K562 (cell line): ENCODE measurements at regions not wholly inside any gene's neighbourhood (a gene's known extent, or its start where the extent isn't known, plus 50 kb on each side); places are given as distances from the start of the nearest gene placed in this dataset.

ENCODE experiments used
- ATAC-seq: fragments of 200-7000 bp; cut with Tn5 transposase; 3 replicates; pipeline ENCODE4 v1.9.1; 2020; ENCODE audit warnings: moderate library complexity
- BruUV-seq: library from RNA; stranded (reverse); fragments of 400-500 nt; replicated peaks from 2 replicates; lab custom pipeline; 2021; lab: Mats Ljungman, UMichigan
- CTCF ChIA-PET: fragments of 300-600 bp; formaldehyde crosslinking; extraction: SDS; loops from one replicate; lab custom pipeline; 2021; ENCODE audit warnings: low intra/inter-chr PET ratio; lab: Yijun Ruan, JAX
- POLR2A ChIA-PET: fragments of 300-600, 350-650 bp; sonication (Branson Sonifier 250); formaldehyde crosslinking; extraction: SDS; loops from one replicate; lab custom pipeline; 2021; ENCODE audit warnings: antibody characterized with exemption, inconsistent platforms; lab: Yijun Ruan, JAX
- DNase-seq, 4 experiments: peaks; one replicate each; pipeline versions ENCODE4 v3.0.0 to v3.0.0-alpha.2; 2011 to 2018; ENCODE audit warnings: low spot score in 3 of 4, mixed read lengths in 3 of 4; ENCODE audit errors: extremely low read depth in 1 of 4
- FAIRE-seq: peaks from 2 replicates; lab custom pipeline; 2011; peaks lifted over from hg19 to GRCh38; lab: Jason Lieb, UNC
- H2AFZ ChIP-seq: 2 replicates; pipeline ENCODE4 v1.6.0; 2011; ENCODE audit warnings: low read depth, low read length, control low read depth, inconsistent platforms
- H3K27ac ChIP-seq: fragments of 200-600 bp; 3 replicates; pipeline ENCODE4 v1.8.0; 2011; ENCODE audit warnings: low read depth, mild to moderate bottlenecking, control low read depth, inconsistent platforms, low read length, moderate library complexity, mixed read lengths; ENCODE audit errors: extremely low read depth
- H3K27me3 ChIP-seq, 2 experiments: fragments of 300-600 bp in 1 of 2; 2 replicates in 1 of 2; 3 replicates in 1 of 2; pipeline versions ENCODE4 v1.6.0 to v1.8.0; 2011; ENCODE audit warnings: inconsistent platforms in 2 of 2, low read length in 2 of 2, mild to moderate bottlenecking in 1 of 2, mixed read lengths in 1 of 2, moderate library complexity in 1 of 2; ENCODE audit not compliant: control insufficient read depth in 2 of 2, insufficient read depth in 2 of 2
- H3K36me3 ChIP-seq: fragments of 300-600 bp; 3 replicates; pipeline ENCODE4 v1.8.0; 2011; ENCODE audit warnings: mild to moderate bottlenecking, low read length, inconsistent platforms; ENCODE audit not compliant: control insufficient read depth, insufficient read depth
- H3K4me1 ChIP-seq, 2 experiments: fragments of 200-600 bp in 1 of 2; replicated peaks in 1 of 2; 2 replicates in 1 of 2; 3 replicates in 1 of 2; pipeline versions ENCODE4 v1.5.1 to v1.8.0; 2011; ENCODE audit warnings: inconsistent platforms in 2 of 2, low read length in 2 of 2, mild to moderate bottlenecking in 1 of 2, mixed read lengths in 1 of 2, moderate library complexity in 1 of 2; ENCODE audit not compliant: control insufficient read depth in 2 of 2, insufficient read depth in 2 of 2
- H3K4me2 ChIP-seq: 2 replicates; pipeline ENCODE4 v1.6.1; 2011; ENCODE audit warnings: low read length, control low read depth, inconsistent platforms, mixed read lengths; ENCODE audit not compliant: insufficient read depth
- H3K4me3 ChIP-seq: fragments of 200-600 bp; sonication (generic), shearing (Covaris generic); 2 replicates; pipeline ENCODE4 v1.5.1; 2016; ENCODE audit warnings: control low read depth, inconsistent platforms
- H3K79me2 ChIP-seq: fragments of 200-600 bp; 3 replicates; pipeline ENCODE4 v1.8.0; 2011; ENCODE audit warnings: low read length, inconsistent platforms; ENCODE audit not compliant: control insufficient read depth, insufficient read depth
- H3K9ac ChIP-seq, 2 experiments: 2 replicates each; pipeline versions ENCODE4 v1.6.0 to v1.6.1; 2011; ENCODE audit warnings: low read depth in 2 of 2, low read length in 2 of 2, control low read depth in 1 of 2, inconsistent platforms in 1 of 2, mild to moderate bottlenecking in 1 of 2, mixed read lengths in 1 of 2; ENCODE audit not compliant: insufficient read depth in 1 of 2
- H3K9me1 ChIP-seq: one replicate; pipeline ENCODE4 v1.6.0; 2011; ENCODE audit warnings: inconsistent platforms, mild to moderate bottlenecking, low read length, moderate library complexity; ENCODE audit not compliant: control insufficient read depth, insufficient read depth
- H3K9me3 ChIP-seq: replicated peaks from 2 replicates; pipeline ENCODE4 v1.5.1; 2011; ENCODE audit warnings: low read depth, low read length, inconsistent platforms; ENCODE audit not compliant: control insufficient read depth, insufficient read depth
- H4K20me1 ChIP-seq: replicated peaks from 2 replicates; pipeline ENCODE4 v1.6.1; 2011; ENCODE audit warnings: low read length, inconsistent platforms, mixed read lengths; ENCODE audit not compliant: control insufficient read depth, insufficient read depth
- CLOCK ChIP-seq: fragments of 250-450 bp; sonication (Bioruptor Pico); IDR thresholded peaks from 2 replicates; pipeline ENCODE4 v1.4.0; 2020; ENCODE audit warnings: mild to moderate bottlenecking, moderate library complexity, borderline replicate concordance
- E2F8 ChIP-seq: fragments of 450-650 bp; IDR thresholded peaks from 2 replicates; pipeline ENCODE4 v1.7.1; 2018; ENCODE audit warnings: mild to moderate bottlenecking, low read depth; ENCODE audit not compliant: partially characterized antibody
- GMEB1 ChIP-seq: fragments of 250-450 bp; sonication (Bioruptor Pico); IDR thresholded peaks from 2 replicates; pipeline ENCODE4 v1.4.0; 2020; ENCODE audit warnings: mild to moderate bottlenecking
- MEIS2 ChIP-seq: fragments of 450-650 bp; IDR thresholded peaks from 2 replicates; pipeline ENCODE4 v1.6.1; 2014; ENCODE audit warnings: mild to moderate bottlenecking; ENCODE audit not compliant: partially characterized antibody
- SRSF7 ChIP-seq: fragments of 200-400 bp; formaldehyde crosslinking; optimal IDR thresholded peaks from 2 replicates; pipeline ENCODE3; 2017; ENCODE audit warnings: mild to moderate bottlenecking, low read depth, low read length
- SUPT5H ChIP-seq: fragments of 450-650 bp; IDR thresholded peaks from 2 replicates; pipeline ENCODE4 v1.6.1; 2016
- TRIM28 ChIP-seq: fragments of 450-650 bp; IDR thresholded peaks from 2 replicates; pipeline ENCODE4 v1.6.1; 2017
- ZNF140 ChIP-seq: fragments of 250-450 bp; sonication (Bioruptor Pico); IDR thresholded peaks from 2 replicates; pipeline ENCODE4 v1.8.0; 2021; ENCODE audit warnings: moderate library complexity, mild to moderate bottlenecking, inconsistent platforms
- ZNF561 ChIP-seq: fragments of 450-650 bp; formaldehyde crosslinking; conservative IDR thresholded peaks from 2 replicates; pipeline ENCODE4 v1.4.0; 2020; ENCODE audit warnings: mild to moderate bottlenecking, moderate library complexity
- WGBS: fragments of 100-300 bp; shearing (Covaris generic); methylation state at CpG from one replicate; pipeline ENCODE4 v1.1.6; 2016; ENCODE audit warnings: low coverage, mixed read lengths; ENCODE audit not compliant: insufficient coverage; ENCODE audit errors: missing lambda C conversion rate; 5-methylcytosine and 5-hydroxymethylcytosine counted together
- in situ Hi-C: fragments of 300-500 bp; cut with MboI; formaldehyde crosslinking; loops from 4 replicates; pipeline ENCODE4 v1.15.0; 2018; ENCODE audit warnings: inconsistent platforms, mixed read lengths
- intact Hi-C: fragments of 100-400 bp; cut with micrococcal nuclease; formaldehyde crosslinking; loops from 2 replicates; pipeline ENCODE4 v1.14.2; 2022
- TF ChIP-seq, protein P1 (sequence below): fragments of 250-450 bp; sonication (Bioruptor Pico); IDR thresholded peaks from 2 replicates; pipeline ENCODE4 v1.8.0; 2021; ENCODE audit warnings: moderate library complexity, mild to moderate bottlenecking, inconsistent platforms

DNA sequence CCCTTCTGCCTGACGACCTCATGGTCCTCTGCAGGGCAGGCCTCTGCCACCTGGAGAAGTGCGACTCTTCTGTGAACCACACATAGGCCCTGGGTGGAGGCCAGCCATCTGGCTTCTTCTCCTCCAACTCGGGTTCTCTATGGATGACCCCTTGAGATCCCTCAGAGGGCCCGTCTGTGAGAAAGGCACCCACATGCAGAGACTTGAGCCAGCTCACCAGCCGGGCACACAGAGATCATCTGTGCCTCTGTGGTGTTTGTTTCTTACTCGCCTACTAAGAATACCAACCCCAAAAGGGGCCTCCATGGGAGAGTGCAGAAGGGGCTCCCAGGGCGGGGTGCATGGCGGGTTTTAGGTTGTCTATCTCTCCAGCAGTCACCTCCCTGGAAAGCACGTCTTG lies 176.5 kb upstream of the SALL3 start:
- Histone ChIP-seq H3K79me2 (no peaks in the 10 kb centered on the region), H3K27ac (no peak overlapping the region), H3K36me3 (no peaks in the 10 kb centered on the region), H3K27me3 (peaks cover 0 to 15% of the 10 kb centered on the region in 2 experiments; a peak in 2 of 5 replicates), H3K9me3 (no peaks in the 10 kb centered on the region), H3K9ac (no peak overlapping the region), H3K9me1 (no peaks in the 10 kb centered on the region), H4K20me1 (no peaks in the 10 kb centered on the region), H2AFZ (no peak overlapping the region), H3K4me1 (no peaks in the 10 kb centered on the region), H3K4me2 (no peak overlapping the region), H3K4me3 (no peak overlapping the region)
- no TSS peak for BruUV-seq
- FAIRE-seq (no peak), DNase-seq (no peak), ATAC-seq (no peak)
- ChIA-PET POLR2A (no interaction called here), CTCF (no interaction called here)
- intact Hi-C loops (no loop called here), in situ Hi-C loops (no loop called here)
- WGBS = 0% methylated on average over 2 of the region's 9 CpGs
- TF ChIP-seq TRIM28 = no peak
- TF ChIP-seq MEIS2 = no peak
- no peak for TF ChIP-seq SRSF7
- TF ChIP-seq E2F8 = no peak
- TF ChIP-seq SUPT5H = no peak
- no peak for TF ChIP-seq CLOCK (CRISPR knock-in tag)
- no peak for TF ChIP-seq GMEB1 (CRISPR knock-in tag)
- TF ChIP-seq ZNF140 (CRISPR knock-in tag) = no peak
- TF ChIP-seq, protein P1, sequence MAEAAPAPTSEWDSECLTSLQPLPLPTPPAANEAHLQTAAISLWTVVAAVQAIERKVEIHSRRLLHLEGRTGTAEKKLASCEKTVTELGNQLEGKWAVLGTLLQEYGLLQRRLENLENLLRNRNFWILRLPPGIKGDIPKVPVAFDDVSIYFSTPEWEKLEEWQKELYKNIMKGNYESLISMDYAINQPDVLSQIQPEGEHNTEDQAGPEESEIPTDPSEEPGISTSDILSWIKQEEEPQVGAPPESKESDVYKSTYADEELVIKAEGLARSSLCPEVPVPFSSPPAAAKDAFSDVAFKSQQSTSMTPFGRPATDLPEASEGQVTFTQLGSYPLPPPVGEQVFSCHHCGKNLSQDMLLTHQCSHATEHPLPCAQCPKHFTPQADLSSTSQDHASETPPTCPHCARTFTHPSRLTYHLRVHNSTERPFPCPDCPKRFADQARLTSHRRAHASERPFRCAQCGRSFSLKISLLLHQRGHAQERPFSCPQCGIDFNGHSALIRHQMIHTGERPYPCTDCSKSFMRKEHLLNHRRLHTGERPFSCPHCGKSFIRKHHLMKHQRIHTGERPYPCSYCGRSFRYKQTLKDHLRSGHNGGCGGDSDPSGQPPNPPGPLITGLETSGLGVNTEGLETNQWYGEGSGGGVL (CRISPR knock-in tag) = no peak
- no peak for TF ChIP-seq ZNF561 (CRISPR knock-in tag)
